ENCODE measurements at regions not wholly inside any gene's neighbourhood (a gene's known extent, or its start where the extent isn't known, plus 50 kb on each side); places are given as distances from the start of the nearest gene placed in this dataset.

DNA sequence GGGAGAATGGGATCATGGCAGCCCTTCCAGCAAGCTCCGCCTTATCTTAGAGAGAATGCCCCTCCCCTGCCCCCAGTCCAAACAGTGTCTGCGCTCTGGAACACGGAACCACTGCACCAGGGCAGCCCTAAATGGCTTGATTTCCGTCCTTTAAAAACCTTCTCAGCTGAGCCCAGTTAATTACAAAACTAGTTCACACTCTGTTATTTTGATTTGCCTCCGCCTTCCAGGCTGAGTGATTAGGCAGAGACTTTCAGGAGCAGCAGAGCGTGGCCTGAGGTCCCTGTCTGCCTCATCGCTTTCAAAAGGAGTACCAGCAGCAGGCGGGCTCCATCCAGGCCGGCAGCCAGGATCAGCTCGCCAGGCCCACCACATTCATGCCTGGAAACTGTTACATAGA, 313.0 kb downstream of the BRD1 start (continued):
- TF ChIP-seq CREB1 (CRISPR knock-in tag; IDR thresholded peaks at IDR 0.05; ENCODE audit: low read depth): no peak
- TF ChIP-seq EZH2phosphoT487 (IDR thresholded peaks at IDR 0.05; ENCODE audit: unreplicated experiment): no peak

GRCh38 chr22:49514211-49514610, 313.5 kb downstream of the BRD1 start:
- H3K36me3 ChIP-seq (ENCODE audit: insufficient read depth): no peaks in the 10 kb centered on the region
- no peaks in the 10 kb centered on the region for H3K79me2 ChIP-seq (replicated peaks; ENCODE audit: insufficient read depth)
- H3K4me2 ChIP-seq: no peak overlapping the region
- no peak overlapping the region for H3K4me3 Mint-ChIP-seq
- peaks cover 10% of the 10 kb centered on the region for H3K27me3 Mint-ChIP-seq (ENCODE audit: insufficient read depth, low read depth, poor library complexity)
- DNase-seq (ENCODE audit: low spot score): no peak
- peaks cover 43% of the 10 kb centered on the region for H3K4me1 Mint-ChIP-seq
- no peak for ATAC-seq
- H3K36me3 Mint-ChIP-seq (ENCODE audit: low read depth): peaks cover 9% of the 10 kb centered on the region
- no peak overlapping the region for H2AFZ ChIP-seq
- H4K20me1 ChIP-seq (replicated peaks; ENCODE audit: insufficient read depth): no peaks in the 10 kb centered on the region
- no peak overlapping the region for H3K27ac Mint-ChIP-seq
- peaks cover 17% of the 10 kb centered on the region for H3K9me3 Mint-ChIP-seq
- no peaks in the 10 kb centered on the region for H3K4me1 ChIP-seq (ENCODE audit: insufficient read depth)
- no peaks in the 10 kb centered on the region for H3K9me2 ChIP-seq (ENCODE audit: insufficient read depth)
- TF ChIP-seq, protein P1, sequence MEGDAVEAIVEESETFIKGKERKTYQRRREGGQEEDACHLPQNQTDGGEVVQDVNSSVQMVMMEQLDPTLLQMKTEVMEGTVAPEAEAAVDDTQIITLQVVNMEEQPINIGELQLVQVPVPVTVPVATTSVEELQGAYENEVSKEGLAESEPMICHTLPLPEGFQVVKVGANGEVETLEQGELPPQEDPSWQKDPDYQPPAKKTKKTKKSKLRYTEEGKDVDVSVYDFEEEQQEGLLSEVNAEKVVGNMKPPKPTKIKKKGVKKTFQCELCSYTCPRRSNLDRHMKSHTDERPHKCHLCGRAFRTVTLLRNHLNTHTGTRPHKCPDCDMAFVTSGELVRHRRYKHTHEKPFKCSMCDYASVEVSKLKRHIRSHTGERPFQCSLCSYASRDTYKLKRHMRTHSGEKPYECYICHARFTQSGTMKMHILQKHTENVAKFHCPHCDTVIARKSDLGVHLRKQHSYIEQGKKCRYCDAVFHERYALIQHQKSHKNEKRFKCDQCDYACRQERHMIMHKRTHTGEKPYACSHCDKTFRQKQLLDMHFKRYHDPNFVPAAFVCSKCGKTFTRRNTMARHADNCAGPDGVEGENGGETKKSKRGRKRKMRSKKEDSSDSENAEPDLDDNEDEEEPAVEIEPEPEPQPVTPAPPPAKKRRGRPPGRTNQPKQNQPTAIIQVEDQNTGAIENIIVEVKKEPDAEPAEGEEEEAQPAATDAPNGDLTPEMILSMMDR (conservative IDR thresholded peaks at IDR 0.05; ENCODE audit: low read depth in 2 of 2): no peak
- TF ChIP-seq EZH2 (IDR thresholded peaks at IDR 0.05; ENCODE audit: low read depth, unreplicated experiment) (no peak), ZNF114 (CRISPR knock-in tag; IDR thresholded peaks at IDR 0.05) (no peak), POLR2AphosphoS5 (IDR thresholded peaks at IDR 0.05; ENCODE audit: low read depth) (no peak), CREB1 (CRISPR knock-in tag; IDR thresholded peaks at IDR 0.05; ENCODE audit: low read depth) (no peak), REST (IDR thresholded peaks at IDR 0.05; ENCODE audit: unreplicated experiment) (no peak), ETS1 (IDR thresholded peaks at IDR 0.05) (no peak), EZH2phosphoT487 (IDR thresholded peaks at IDR 0.05; ENCODE audit: unreplicated experiment) (no peak)
- H3K27ac ChIP-seq (ENCODE audit: low read depth): no peak overlapping the region
- H3K27me3 ChIP-seq (ENCODE audit: insufficient read depth): no peaks in the 10 kb centered on the region
- H3K4me3 ChIP-seq: no peak overlapping the region
- H3F3A ChIP-seq (replicated peaks; ENCODE audit: low read depth): no peaks in the 10 kb centered on the region

Measured in GM23338 (cell line).